ENCODE measurements at regions not wholly inside any gene's neighbourhood (a gene's known extent, or its start where the extent isn't known, plus 50 kb on each side); places are given as distances from the start of the nearest gene placed in this dataset.
"Not testable (repeated sequence)": the region's sequence is repeated elsewhere in the genome, so short reads cannot be mapped to it uniquely, and the experiment has no call there.

DNA sequence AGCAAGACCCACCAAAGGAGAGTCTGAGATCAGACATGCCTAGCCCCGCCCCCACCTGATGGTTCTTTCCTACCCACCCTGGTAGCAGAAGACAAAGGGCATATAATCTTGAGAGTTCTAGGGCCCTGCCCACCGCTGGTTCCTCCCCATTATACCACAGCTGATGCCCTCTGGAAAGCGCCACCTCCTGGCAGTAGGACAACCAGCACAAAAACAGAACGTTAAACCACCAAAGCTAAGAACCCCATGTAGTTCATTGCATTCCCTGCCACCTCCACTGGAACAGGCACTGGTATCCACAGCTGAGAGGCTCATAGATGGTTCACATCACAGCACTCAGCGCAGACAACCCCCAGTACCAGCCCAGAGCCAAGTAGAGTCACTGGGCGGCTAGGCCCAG is 81.2 kb upstream of the TRPC7 start:
- DNase-seq (ENCODE audit: low spot score): no peak

DNA sequence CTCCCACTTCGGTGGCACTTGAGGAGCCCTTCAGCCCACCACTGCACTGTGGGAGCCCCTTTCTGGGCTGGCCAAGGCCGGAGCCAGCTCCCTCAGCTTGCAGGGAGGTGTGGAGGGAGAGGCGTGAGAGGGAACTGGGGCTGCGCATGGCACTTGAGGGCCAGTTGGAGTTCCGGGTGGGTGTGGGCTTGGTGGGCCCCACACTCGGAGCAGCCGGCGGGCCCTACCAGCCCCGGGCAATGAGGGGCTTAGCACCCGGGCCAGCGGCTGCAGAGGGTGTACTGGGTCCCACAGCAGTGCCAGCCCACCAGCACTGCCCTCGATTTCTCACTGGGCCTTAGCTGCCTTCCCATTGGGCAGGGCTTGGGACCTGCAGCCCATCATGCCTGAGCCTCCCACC is 78.8 kb upstream of the TRPC7 start:
- not testable (repeated sequence) for DNase-seq (ENCODE audit: low spot score)

More for the DNA sequence above, 81.2 kb upstream of the TRPC7 start:
- TF ChIP-seq, protein P1, sequence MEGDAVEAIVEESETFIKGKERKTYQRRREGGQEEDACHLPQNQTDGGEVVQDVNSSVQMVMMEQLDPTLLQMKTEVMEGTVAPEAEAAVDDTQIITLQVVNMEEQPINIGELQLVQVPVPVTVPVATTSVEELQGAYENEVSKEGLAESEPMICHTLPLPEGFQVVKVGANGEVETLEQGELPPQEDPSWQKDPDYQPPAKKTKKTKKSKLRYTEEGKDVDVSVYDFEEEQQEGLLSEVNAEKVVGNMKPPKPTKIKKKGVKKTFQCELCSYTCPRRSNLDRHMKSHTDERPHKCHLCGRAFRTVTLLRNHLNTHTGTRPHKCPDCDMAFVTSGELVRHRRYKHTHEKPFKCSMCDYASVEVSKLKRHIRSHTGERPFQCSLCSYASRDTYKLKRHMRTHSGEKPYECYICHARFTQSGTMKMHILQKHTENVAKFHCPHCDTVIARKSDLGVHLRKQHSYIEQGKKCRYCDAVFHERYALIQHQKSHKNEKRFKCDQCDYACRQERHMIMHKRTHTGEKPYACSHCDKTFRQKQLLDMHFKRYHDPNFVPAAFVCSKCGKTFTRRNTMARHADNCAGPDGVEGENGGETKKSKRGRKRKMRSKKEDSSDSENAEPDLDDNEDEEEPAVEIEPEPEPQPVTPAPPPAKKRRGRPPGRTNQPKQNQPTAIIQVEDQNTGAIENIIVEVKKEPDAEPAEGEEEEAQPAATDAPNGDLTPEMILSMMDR (IDR thresholded peaks at IDR 0.05; ENCODE audit: extremely low read depth, missing control alignments): no peak

DNA sequence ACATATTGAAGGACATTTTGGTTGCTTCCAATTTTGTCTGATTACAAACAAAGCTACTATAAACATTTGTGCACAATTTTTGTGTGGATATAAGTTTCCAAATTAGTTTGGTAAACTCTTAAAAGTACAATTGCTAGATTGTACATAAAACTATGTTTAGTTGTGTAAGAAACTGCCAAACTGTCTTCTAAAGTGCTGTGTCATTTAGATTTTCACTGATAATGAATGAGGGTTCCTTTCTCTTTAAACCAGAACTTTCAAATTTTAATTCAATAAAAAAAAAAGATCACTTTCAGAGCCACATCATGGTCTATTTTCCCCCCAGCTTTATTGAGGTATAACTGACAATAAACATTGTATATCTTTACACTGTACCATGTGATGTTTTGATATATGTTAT is 74.0 kb upstream of the TRPC7 start:
- no peak for DNase-seq (ENCODE audit: low spot score)
- TF ChIP-seq, protein P1 (IDR thresholded peaks at IDR 0.05; ENCODE audit: extremely low read depth, missing control alignments): no peak

DNA sequence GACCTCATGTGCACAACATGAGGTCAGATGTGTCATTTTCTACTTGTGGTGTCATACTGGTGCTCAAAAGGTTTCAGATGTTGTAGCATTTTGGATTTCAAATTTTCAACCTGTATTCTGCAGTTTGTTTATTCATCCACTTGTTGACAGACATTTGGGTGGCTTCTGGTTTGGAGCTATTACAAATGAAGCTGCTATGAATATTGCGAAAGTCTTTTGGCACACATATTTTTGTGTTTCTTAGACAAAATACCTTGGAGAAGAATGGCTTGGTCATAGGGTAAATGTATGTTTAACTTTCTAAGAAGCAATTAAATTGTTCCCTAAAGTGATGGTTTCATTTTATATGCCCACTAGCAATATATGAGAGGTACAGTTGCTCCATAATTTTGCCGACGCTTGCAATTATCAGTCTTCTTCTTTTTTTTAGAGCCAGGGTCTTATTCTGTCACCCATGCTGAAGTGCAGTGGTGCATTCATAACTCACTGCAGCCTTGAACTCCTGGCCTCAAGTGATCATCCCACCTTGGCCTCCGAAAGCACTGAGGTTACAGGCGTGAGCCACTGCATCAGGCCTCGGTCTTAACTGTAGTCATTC is 70.7 kb upstream of the TRPC7 start:
- DNase-seq (ENCODE audit: low spot score): no peak
- TF ChIP-seq, protein P1 (IDR thresholded peaks at IDR 0.05; ENCODE audit: extremely low read depth, missing control alignments): no peak

DNA sequence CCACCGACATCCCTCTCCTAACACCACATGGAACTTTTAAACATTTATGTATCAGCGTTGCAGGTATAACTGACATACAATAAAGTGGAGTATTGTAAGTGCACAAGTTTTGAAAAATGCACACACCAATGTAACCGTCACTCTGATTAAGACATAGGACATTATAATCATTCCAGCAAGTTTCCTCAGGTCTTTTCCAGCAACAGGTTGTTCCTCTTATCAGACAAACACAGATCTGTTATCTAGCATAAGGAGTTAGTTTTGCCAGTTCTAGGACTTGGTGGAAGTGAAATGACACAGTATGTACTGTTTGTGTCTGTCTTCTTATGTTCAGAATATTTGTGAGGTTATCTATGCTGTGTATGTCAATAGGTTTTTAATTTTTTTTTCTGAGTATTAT is 69.5 kb upstream of the TRPC7 start:
- DNase-seq (ENCODE audit: low spot score): no peak
- TF ChIP-seq, protein P1 (IDR thresholded peaks at IDR 0.05; ENCODE audit: extremely low read depth, missing control alignments): no peak

DNA sequence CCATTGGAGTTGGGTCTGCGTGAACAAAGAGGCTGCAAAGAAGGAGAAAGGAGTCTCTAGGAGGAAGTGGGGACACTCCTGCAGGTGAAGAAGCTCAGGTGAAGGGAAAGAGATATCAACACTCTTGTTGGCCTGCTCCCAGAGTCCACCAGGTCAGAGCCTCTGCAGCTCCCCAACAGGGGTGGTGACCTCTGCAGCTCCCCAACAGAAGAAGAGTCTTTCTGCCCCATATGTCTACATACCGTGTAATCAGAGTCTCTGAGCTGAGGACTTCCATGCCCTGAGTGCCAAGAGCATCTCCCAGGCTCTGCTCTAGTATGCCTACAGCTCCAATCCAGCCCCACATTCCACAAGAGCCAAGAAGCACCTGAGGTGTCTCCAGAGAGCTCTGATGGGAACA is 67.4 kb upstream of the TRPC7 start:
- TF ChIP-seq, protein P1 (IDR thresholded peaks at IDR 0.05; ENCODE audit: extremely low read depth, missing control alignments): no peak

DNA sequence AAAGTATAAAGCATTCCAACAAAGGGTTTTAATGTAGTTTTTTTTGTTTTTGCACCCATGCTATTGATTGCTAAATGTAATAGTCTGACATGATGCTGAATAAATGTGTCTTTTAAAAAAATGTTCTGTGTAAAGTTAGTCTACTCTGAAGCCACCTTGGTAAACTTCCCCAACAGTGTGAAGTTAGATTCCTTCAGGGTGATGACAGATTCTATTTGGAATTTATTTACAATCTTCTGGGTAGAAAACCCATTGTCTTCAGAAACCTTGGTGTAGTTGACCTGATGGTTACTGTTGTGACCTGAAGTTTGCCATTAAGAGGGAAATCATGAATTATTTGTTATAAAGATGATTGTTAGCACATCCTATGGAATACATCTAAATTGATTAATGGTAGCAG is 64.7 kb upstream of the TRPC7 start:
- TF ChIP-seq, protein P1 (IDR thresholded peaks at IDR 0.05; ENCODE audit: extremely low read depth, missing control alignments): no peak
- no peak for DNase-seq (ENCODE audit: low spot score)

More for the DNA sequence above, 67.4 kb upstream of the TRPC7 start:
- DNase-seq (ENCODE audit: low spot score): no peak

DNA sequence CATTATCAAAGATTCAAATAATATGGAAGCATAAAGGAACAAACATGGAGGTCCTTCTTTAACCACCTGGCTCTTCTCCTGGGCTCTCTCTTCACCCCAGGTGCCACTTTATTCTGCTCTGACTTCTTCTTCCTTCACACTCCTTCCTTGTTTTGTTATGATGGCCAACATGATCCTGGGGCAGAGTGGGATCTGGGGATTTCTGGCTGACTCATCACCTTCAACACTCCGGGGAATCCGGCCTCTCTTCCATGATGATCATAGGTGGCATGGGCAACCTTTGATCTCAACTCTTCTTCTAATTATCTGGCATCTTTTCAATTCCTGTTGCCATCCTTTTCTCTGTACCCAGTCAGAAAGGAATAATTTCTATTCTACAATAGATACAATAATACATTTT is 62.1 kb upstream of the TRPC7 start:
- TF ChIP-seq, protein P1 (IDR thresholded peaks at IDR 0.05; ENCODE audit: extremely low read depth, missing control alignments): no peak
- no peak for DNase-seq (ENCODE audit: low spot score)

All from GM20000 (cell line).